SK-N-MC (cell line): ENCODE measurements at regions not wholly inside any gene's neighbourhood (a gene's known extent, or its start where the extent isn't known, plus 50 kb on each side); places are given as distances from the start of the nearest gene placed in this dataset.

ENCODE experiments used
- EZH2 ChIP-seq: fragments of 200-600 bp; sonication (generic); IDR thresholded peaks from one replicate; pipeline ENCODE4 v1.6.1; 2017; ENCODE audit warnings: antibody characterized with exemption
- FOXP2 ChIP-seq: optimal IDR thresholded peaks from 2 replicates; pipeline ENCODE3; 2011; ENCODE audit warnings: mild to moderate bottlenecking, moderate library complexity; ENCODE audit not compliant: insufficient read depth; ENCODE audit errors: extremely low read length, control extremely low read depth
- POLR2AphosphoS5 ChIP-seq: IDR thresholded peaks from 2 replicates; pipeline ENCODE4 v1.6.1; 2012; ENCODE audit warnings: mild to moderate bottlenecking, low read depth, low read length, borderline replicate concordance

- no peak for TF ChIP-seq POLR2AphosphoS5
- no peak for TF ChIP-seq EZH2
- no peak for TF ChIP-seq FOXP2
Measured at GRCh38 chr19:28134311-28134710, 1078.6 kb downstream of the UQCRFS1 start.
